ENCODE measurements at regions not wholly inside any gene's neighbourhood (a gene's known extent, or its start where the extent isn't known, plus 50 kb on each side); places are given as distances from the start of the nearest gene placed in this dataset.

GRCh38 chr12:77202457-77203060, 137.2 kb upstream of the E2F7 start:
- TF ChIP-seq CTCF (IDR thresholded peaks at IDR 0.05) (no peak), EZH2 (IDR thresholded peaks at IDR 0.05; ENCODE audit: borderline replicate concordance, insufficient read depth, low read depth, low read length, poor library complexity, severe bottlenecking) (no peak)
